ENCODE measurements at regions not wholly inside any gene's neighbourhood (a gene's known extent, or its start where the extent isn't known, plus 50 kb on each side); places are given as distances from the start of the nearest gene placed in this dataset.

DNA sequence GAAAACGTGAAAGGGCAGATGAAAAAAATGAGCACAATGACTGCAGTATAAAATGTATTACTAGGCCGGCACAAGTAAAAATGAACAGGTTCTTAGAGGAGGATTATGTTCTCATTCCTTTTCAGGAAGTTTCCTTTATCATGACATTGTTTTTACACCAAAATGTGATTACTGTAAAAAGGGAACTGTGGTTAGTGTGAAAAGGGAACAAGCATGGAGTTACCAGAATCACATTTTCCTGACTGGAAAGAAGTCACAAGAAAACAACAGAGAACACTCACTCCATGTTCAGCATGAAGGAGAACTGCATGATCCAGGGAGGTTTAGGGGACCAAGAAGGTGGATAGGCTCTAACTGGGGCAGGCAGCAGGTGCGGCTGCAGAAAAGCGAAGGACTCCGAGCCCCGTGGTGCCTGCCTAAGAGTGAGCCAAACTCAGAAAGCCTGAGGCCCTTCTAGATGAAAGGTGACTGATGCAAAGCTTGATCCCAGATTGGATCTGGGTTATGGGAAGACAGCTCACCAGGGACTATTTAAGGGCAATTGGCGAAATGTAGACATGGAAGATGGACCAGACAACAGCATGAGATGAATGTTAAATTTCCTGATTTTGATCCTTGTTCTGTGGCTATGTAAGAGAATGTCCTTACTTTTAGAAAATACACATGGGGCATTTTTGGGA lies 77.3 kb downstream of the CCR1 start:
- TF ChIP-seq, protein P1, sequence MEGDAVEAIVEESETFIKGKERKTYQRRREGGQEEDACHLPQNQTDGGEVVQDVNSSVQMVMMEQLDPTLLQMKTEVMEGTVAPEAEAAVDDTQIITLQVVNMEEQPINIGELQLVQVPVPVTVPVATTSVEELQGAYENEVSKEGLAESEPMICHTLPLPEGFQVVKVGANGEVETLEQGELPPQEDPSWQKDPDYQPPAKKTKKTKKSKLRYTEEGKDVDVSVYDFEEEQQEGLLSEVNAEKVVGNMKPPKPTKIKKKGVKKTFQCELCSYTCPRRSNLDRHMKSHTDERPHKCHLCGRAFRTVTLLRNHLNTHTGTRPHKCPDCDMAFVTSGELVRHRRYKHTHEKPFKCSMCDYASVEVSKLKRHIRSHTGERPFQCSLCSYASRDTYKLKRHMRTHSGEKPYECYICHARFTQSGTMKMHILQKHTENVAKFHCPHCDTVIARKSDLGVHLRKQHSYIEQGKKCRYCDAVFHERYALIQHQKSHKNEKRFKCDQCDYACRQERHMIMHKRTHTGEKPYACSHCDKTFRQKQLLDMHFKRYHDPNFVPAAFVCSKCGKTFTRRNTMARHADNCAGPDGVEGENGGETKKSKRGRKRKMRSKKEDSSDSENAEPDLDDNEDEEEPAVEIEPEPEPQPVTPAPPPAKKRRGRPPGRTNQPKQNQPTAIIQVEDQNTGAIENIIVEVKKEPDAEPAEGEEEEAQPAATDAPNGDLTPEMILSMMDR (IDR thresholded peaks at IDR 0.05; ENCODE audit: low read depth, low read length): no peak
- TF ChIP-seq EZH2phosphoT487 (IDR thresholded peaks at IDR 0.05; ENCODE audit: low read depth): no peak

Measured in OCI-LY3 (cell line).